DMS 273 (cell line): ENCODE measurements at regions not wholly inside any gene's neighbourhood (a gene's known extent, or its start where the extent isn't known, plus 50 kb on each side); places are given as distances from the start of the nearest gene placed in this dataset.
A peak's percentile ranks its signal among the peaks of the same experiment; 100 is the strongest.

ENCODE experiments used
- DNase-seq: peaks from one replicate; lab custom pipeline; 2025; ENCODE audit not compliant: unreplicated experiment; lab: John Stamatoyannopoulos, UW

DNA sequence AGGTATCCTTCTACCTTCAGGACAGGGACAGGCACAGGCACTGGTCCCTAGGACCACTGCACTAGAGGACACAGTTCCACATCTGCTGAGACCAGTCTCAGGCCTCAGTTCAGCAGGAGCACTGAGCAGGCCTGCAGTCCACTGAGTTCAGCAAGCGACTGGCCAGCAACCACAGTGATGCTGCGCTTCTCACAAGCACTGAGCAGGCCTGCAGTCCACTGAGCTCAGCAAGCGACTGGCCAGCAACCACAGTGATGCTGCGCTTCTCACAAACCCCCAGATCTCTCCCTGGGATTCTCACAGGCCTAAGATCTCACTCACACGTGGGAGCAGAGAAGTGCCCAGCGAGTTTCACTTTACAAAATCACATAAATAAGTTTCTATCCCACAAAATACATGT, 140.6 kb downstream of the IRS2 start:
- no peak for DNase-seq

- no peak for DNase-seq
These were observed 141.4 kb downstream of the IRS2 start for GRCh38 chr13:109644956-109645355.

- no peak for DNase-seq
These were observed 142.2 kb downstream of the IRS2 start for GRCh38 chr13:109644069-109644750.

DNA sequence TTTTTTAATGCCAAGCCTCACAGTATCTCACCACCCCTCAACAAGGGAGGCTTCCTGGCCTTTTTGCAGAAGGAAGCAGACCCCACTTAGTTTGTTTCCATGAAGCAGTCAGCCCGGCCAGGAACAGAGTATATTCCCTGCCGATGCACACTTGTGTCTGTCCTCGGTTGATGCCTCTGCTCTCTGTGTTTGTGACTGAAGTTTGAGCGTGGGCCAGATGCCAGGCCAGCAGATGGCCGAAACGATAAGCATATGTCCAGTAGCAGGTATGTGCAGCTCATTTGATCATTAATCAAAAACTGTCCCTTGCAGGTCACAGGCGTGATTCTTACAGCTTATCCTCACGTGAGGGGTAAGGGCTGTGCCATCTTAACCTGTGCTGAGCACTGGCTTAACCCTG, 144.0 kb downstream of the IRS2 start:
- peak; percentile 71 for DNase-seq

GRCh38 chr13:109636736-109637135, 149.6 kb downstream of the IRS2 start:
- DNase-seq, result no peak

DNA sequence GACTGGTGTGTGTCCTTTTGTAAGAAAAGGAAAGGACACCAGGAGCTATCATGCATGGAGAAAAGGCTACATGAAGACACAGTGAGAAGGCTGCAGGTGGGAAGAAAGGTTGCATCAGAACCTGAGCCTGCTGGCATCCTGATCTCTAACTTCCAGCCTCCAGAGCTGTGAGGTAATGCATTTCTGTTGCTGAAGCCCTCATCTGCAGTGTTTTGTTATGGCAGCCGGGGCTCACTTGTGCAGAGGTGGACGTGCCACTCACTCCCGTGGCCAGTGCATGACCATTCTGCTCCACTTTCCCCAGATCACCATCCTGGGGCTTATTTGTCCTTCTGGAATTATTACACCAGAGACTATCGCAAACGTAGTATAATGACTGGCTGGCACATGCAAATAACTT, 155.3 kb downstream of the IRS2 start:
- DNase-seq, result no peak

DNA sequence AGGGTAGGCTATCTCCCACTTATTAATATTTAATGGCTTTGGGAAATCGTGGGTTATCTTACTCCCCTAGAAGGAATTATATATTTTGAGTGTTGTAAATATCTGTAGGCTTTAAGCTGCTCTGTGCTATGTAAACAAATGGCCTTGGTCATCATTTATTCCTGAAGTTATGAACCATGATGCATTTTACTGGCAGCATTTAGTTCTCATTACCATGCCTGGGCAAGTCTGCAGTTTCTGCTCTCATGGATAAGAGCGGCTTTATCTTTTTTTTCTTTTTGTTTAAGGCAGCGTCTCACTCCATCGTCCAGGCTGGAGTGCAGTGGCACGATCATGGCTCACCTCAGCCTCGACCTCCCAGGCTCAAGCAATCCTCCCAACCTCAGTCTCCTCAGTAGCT, 156.1 kb downstream of the IRS2 start:
- no peak for DNase-seq

- no peak for DNase-seq
These were observed 156.6 kb downstream of the IRS2 start for GRCh38 chr13:109629737-109630136.

GRCh38 chr13:109628251-109628699, 158.1 kb downstream of the IRS2 start:
- no peak for DNase-seq

- DNase-seq, result no peak
These were observed 158.7 kb downstream of the IRS2 start for GRCh38 chr13:109627649-109628048.

DNA sequence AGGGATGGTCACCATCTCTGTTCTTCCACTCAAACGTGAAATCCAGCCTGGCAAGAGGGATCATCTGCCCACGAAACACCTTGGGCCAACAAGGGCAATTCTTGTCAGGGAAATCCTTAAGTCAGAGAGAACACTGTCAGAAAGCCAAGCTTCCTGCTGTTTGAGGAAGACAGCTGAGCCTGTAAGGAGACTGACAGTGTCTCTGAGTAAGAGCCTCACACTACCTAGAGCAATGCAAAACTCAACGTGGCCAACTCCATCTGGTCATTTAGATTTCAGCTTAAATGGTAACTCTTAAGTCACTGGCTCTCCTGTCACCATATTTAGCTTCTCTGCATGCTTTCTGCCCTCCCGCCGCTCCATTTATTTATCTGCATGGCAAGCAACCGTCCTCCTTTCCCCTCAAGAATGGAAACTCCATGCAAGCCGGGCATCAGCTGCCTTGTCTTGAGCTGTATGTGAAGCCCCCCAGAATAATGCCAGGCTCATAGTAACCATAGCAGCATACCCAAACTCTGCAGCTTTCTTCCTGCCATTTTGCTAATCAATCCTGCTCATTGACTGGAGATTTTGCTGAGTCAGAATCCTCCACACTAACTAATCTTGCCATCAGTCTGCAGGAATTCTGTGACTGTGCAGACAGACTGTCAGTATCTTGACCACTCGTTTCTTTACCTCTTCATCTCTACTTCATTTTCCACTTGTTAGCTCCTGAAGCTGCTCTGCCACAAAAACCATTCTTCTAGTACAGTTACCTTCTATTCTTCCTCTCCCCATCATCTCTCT, 159.8 kb downstream of the IRS2 start:
- no peak for DNase-seq

GRCh38 chr13:109625156-109625555, 161.2 kb downstream of the IRS2 start:
- DNase-seq, result no peak

DNA sequence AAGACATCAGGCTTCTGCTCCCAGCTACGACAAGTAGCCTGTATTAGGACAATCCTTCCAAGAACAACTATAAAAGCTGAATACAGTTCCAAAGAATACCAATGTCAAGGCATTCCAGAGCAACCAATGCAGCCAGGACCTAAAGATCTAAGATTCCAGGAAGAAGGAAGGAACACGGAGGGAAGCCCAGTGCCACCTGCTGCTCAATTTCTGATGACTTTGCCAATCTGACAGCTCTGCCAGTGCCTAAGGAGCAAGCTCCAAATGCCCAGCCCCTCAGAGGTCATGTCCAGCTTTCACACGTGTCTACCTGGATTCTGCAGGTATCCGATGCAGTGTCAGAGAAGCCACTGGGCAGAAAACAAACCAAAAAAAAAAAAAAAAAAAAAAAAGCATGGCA, 164.4 kb downstream of the IRS2 start:
- DNase-seq, result no peak

- DNase-seq, result no peak
These were observed 170.5 kb downstream of the IRS2 start for GRCh38 chr13:109615721-109616420.

DNA sequence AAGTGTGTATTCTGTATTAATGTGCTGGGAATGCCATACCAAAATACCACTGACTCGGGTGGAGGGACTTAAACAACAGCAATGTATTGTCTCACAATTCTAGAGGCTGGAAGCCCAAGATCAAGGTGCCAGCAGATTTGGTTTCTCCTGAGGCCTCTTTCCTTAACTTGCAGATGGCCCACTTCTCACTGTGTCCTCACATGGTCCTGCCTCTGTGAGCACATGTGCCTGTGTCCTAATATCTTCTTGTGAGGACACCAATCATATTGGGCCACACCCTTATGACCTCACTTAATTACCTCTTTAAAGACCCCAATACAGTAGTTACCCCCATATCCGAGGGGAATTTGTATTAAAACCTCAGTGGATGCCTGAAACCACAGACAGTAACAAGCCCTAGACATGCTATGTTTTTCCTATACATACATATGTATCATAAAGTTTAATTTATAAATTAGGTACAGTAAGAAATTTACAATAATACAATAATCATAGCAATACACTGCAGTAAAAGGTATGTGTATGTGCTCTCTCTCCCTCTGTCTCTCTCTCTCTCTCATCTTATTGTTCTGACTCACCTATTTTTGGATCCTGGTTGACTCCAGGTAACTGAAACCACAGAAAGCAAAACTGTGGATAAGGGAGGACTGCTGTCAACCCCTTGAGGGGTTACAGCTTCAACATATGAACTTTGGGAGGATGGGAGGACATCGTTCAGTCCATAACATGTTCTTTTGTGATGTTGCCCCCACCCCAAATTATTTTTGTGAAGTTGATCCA, 174.3 kb downstream of the IRS2 start:
- no peak for DNase-seq

DNA sequence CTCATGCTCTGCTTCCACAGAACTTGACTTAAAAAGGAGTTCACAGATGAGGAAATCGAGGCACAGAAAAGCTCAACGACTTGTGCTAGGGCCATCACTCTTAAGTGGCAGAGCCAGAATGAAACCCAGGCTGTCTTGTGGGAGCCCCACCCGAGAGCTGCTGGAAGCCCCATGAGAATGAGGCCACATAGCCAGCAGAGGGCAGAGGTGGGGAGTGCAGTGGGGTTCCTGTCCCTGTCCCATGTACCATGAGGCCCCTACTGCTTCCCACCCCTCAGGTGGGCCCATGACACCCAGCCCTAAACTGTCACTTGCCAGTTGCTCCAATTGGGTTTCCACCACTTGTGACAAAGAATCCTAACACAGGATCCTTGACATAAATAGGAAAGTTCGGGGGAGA, 175.9 kb downstream of the IRS2 start:
- peak; percentile 31 for DNase-seq

GRCh38 chr13:109608503-109608902, 177.9 kb downstream of the IRS2 start:
- DNase-seq, result no peak

- DNase-seq, result no peak
These were observed 178.3 kb downstream of the IRS2 start for GRCh38 chr13:109608059-109608458.

DNA sequence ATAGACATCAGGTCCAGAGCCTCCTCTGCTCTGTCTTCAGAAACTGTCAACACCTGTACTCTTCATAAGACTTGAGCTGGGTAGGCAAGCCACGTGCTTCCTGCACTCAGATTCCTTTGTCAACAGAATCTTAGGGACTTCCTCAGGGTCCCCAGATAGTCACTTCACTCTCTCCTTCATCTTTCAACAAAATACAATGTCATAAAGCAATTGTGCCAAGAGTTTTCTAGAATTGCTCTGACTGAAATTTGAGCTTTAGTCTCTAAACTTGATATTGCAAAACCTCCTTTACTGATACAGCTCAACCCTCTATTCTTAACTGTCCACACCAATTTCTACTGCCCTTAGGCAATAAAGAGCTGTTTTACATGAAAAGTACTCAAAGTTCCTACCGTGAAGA, 179.9 kb downstream of the IRS2 start:
- DNase-seq, result no peak

DNA sequence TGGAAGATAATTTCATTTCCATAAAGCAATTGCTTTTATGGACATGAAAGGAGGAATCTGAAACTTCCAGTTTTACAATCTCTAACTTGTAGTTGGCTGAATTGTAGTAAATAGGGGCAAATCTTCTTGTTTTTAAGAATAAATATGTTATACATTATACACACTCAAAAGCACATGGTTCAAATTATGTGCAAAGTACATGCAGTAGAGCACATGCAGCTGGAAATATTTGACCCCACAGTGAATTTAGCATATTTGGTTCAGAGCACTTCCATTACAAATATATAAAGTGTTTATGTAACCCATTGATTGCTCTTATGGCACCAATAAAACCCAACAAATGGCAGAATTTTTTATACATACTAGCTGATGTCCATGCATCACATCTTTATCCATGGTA, 180.5 kb downstream of the IRS2 start:
- DNase-seq, result no peak

DNA sequence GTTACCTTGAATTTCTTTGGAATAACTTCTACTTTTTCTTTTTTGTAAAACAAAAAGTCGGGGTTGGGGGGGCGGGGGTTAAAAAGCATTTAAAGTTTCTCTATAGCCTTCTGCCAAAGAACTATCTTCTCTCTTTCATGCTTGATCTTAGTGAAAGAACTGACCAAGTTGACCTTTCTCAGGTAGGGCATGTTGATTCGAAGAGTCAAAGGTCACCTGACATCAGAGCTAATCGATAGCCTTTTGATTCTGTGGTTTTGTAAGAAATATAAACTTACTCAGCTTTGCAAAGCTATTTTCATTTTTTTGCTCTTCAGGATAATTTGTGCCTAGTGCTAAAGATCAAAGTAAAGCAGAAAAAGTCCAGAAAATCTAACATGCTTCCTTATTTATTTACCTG, 181.5 kb downstream of the IRS2 start:
- no peak for DNase-seq
